HG03095 (cell line): ENCODE measurements at regions not wholly inside any gene's neighbourhood (a gene's known extent, or its start where the extent isn't known, plus 50 kb on each side); places are given as distances from the start of the nearest gene placed in this dataset.

Source experiments
- ATAC-seq: cut with Tn5 transposase; IDR thresholded peaks from one replicate; pipeline ENCODE4 v1.9.1; 2021; ENCODE audit warnings: moderate library complexity; ENCODE audit not compliant: unreplicated experiment

DNA sequence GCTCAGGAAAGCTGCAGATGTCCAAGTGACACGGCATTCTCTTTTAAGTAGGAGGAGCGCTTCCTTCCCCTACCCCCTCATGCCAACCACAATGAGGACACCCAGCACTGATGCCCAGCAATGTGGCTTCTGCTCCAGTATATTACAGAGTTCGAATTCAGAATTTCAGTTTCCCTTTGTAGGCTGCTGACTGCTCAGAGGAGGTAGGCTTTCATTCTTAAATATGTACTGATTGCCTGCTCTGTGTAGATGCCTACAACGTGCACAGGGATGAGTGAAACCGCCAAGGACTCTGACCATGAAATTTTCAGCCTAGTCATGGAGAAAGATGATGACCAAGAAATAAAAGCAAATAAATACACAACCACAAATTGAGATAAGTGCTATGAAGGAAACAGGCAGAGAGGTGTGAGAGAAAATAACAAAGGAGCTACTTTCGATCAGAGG is 50.9 kb upstream of the TNFAIP3 start:
- ATAC-seq: no peak

DNA sequence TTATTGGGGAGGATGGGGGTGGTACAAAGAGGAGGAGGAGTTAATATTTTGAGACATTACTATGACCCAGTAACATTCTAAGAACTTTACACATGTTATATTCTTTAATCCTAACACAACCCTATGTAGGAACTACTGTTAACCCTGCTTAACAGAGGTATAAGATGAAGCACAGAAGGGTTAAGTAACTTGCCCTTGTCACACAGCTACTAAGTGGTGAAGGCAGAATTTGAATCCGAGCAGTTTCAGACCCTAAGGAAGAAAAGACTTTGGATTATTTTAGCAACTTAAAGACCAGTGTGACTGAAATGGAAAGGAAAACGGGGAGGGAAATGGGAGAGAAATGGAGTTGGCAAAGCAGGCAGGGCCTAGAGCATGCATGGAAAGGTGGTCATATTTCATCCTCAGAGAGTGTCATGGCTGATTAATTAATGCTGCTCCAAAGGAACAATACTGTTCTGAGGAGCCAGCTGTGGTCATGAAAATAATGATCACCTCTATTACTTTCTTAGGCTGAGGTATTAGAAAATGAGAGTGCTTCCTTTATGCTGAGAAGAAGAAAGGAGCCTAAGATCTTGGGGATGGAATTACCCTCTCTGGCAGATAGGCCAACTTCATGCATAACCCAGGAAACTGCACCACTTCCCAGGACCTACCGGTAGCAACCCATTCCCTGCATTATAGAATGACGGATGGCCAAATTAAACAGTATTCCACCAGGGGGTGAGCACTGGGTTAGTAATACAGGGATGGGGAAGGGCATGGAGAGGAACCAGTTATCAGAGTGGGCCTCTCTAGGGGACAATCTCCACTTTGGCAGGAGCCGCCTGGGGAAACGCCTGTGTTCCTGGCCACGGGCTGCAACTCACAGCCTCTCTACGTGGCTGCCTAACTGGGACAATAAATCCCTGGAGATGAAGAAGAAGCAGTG is 50.1 kb upstream of the TNFAIP3 start:
- ATAC-seq: no peak
